Naive thymus-derived CD8-positive, alpha-beta T cell (primary cell): ENCODE measurements at regions not wholly inside any gene's neighbourhood (a gene's known extent, or its start where the extent isn't known, plus 50 kb on each side); places are given as distances from the start of the nearest gene placed in this dataset.
A peak's percentile ranks its signal among the peaks of the same experiment; 100 is the strongest.

Experiments
- ATAC-seq, 2 donors: fragments of 150-1000 bp; cut with Tn5 transposase in 1 of 2; sonication (Bioruptor Pico), chemical (Tn5 transposase) in 1 of 2; 1 replicate in 1 of 2; 2 replicates in 1 of 2; pipeline ENCODE4 v1.10.0; 2021; ENCODE audit warnings: mild to moderate bottlenecking in 2 of 2, moderate library complexity in 2 of 2
- POLR2A ChIA-PET: fragments of 350-600 bp; sonication (Branson Sonifier 250); formaldehyde crosslinking; loops from one replicate; lab custom pipeline; 2021; ENCODE audit warnings: antibody characterized with exemption; lab: Charles Lee
- DNase-seq, 10 donors: peaks; one replicate each; pipeline versions ENCODE4 v3.0.0 to v3.0.0-alpha.2; 2020 to 2022
- H3K27ac Mint-ChIP-seq, 10 donors: one replicate each; pipeline ENCODE4 v1.8.0; 2020 to 2022; ENCODE audit warnings: mild to moderate bottlenecking in 10 of 10, mixed read lengths in 10 of 10, moderate library complexity in 4 of 10, inconsistent platforms in 1 of 10
- H3K27me3 Mint-ChIP-seq, 5 donors: one replicate each; pipeline ENCODE4 v1.8.0; 2021 to 2022; ENCODE audit warnings: mixed read lengths in 5 of 5
- H3K36me3 Mint-ChIP-seq, 3 donors: one replicate each; pipeline ENCODE4 v1.8.0; 2020 to 2022; ENCODE audit warnings: mixed read lengths in 3 of 3, mild to moderate bottlenecking in 2 of 3, inconsistent platforms in 1 of 3
- H3K4me1 Mint-ChIP-seq, 4 donors: one replicate each; pipeline ENCODE4 v1.8.0; 2021 to 2022; ENCODE audit warnings: mixed read lengths in 4 of 4
- H3K4me3 Mint-ChIP-seq, 10 donors: one replicate each; pipeline ENCODE4 v1.8.0; 2020 to 2022; ENCODE audit warnings: mild to moderate bottlenecking in 10 of 10, mixed read lengths in 10 of 10, moderate library complexity in 6 of 10, inconsistent platforms in 1 of 10
- H3K9me3 Mint-ChIP-seq, 9 donors: one replicate each; pipeline ENCODE4 v1.8.0; 2020 to 2022; ENCODE audit warnings: mixed read lengths in 9 of 9, mild to moderate bottlenecking in 3 of 9, inconsistent platforms in 1 of 9, moderate library complexity in 1 of 9

DNA sequence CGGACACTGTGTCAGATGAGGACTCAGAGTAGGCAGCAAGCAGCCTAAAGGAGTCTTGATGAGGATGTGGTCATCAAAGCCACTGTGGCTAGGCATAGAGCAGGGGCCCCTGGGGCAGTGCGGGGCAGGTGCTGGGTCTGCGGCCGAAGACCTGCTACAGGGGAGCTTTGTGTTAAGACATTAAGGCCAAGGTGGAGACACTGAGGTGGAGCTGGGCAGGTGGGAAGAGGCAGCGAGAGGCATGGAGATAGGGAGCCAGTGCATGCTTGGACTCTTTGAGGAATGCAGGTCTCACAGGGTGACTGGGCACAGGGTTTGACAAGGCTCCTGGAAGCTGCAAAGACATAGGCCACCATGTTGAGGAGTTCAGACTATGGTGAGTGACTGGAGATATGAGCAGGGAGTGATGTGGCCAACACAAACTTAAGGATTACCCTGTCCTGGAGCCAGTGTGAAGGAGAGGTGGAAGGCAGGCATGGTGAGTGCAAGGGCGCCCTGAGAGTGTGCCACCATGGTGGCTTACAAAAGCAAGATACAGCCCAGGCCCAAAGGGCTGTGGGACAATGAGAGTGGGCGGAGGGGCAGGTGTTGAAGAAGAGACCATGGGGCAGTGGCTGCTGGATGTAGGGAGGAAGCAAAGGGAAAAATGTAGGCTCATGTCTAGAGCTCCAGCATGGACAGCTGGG lies 450.9 kb upstream of the HS6ST1 start:
- ATAC-seq (no peak), DNase-seq (no peak)
- Mint-ChIP-seq H3K27ac (no peak overlapping the region), H3K9me3 (peaks cover 0 to 9% (median 2%) of the 10 kb centered on the region in 9 donors), H3K36me3 (no peaks in the 10 kb centered on the region), H3K27me3 (peaks cover 0 to 24% (median 3%) of the 10 kb centered on the region in 5 donors), H3K4me1 (peaks cover 0 to 1% (median 0%) of the 10 kb centered on the region in 4 donors), H3K4me3 (no peak overlapping the region)
- POLR2A ChIA-PET = no interaction called here

DNA sequence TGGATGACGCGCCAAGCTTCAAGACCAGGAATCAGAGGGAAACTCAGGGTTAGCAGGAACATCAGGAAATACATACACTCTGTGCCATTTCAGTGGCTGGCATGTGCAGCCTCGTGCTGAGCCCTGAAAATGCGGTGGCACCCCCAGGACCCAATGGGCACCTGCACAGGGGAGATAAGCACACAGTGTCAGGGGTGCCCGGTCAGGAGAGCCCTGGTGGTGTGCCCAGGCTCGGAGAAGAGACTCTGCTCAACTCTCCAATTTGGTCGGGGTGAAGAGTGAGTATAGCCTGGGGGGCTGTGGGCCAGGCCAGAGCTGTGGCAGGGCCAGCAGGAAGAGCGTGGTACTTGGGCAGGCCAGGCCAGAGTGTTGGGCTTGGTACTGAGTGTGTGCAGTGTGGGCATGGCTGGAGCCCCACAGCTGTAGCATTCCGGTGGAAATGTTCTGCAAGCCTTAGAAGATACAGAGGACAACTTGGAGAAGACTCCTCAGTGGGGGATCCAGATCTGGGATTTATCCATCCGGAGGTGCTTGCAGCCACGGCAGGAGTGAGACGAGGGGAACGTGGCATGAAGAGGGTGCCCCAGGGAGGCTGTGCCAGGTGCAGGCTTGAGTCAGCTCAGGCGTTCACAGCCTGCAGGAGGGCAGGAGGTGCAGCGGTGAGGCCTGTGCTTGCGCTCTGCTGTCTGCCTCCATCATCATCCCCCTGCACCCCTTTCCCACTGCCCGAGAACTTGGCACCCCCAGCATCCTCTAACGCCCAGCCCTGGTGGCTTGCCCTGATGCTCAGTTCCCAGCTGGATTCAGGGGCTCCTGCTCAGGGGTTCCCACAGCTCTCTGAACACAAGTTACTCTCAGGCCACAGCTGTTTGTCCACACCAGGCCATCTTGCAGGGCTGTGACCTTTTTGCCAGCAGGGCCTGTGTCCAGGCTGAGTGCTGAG lies 451.7 kb upstream of the HS6ST1 start:
- Mint-ChIP-seq H3K36me3 (no peaks in the 10 kb centered on the region), H3K4me3 (no peak overlapping the region), H3K27me3 (peaks cover 0 to 24% (median 3%) of the 10 kb centered on the region in 5 donors), H3K4me1 (peaks cover 0 to 1% (median 0%) of the 10 kb centered on the region in 4 donors), H3K9me3 (peaks cover 0 to 2% (median 0%) of the 10 kb centered on the region in 9 donors), H3K27ac (no peak overlapping the region)
- DNase-seq (no peak), ATAC-seq (peak in 1 of 2 donors; percentile 14)
- POLR2A ChIA-PET = no interaction called here

DNA sequence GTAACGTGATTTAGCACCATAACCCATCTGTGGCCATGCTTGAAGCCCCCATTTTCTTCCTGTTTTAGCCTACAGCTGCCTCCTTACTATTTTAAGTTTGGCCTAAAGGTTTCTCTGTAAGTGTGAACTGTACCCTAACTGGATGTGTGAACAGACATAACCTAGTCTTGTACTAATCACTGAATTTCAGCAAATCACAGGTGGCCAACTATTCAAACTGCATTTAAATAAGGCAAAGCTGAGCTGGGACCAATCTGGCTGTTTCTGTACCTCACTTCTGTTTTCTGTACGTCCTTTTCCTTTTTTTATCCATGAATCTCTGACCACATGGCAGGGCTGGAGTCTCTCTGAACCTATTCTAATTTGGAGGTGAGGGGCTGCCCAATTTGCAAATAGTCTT lies 452.7 kb upstream of the HS6ST1 start:
- ATAC-seq = no peak
- Mint-ChIP-seq H3K27me3 (peaks cover 0 to 24% (median 3%) of the 10 kb centered on the region in 5 donors), H3K9me3 (no peaks in the 10 kb centered on the region), H3K4me3 (no peak overlapping the region), H3K4me1 (peaks cover 0 to 1% (median 0%) of the 10 kb centered on the region in 4 donors), H3K36me3 (no peaks in the 10 kb centered on the region), H3K27ac (peak overlapping the region in 1 of 10 donors; percentile 55)
- DNase-seq = no peak
- POLR2A ChIA-PET = no interaction called here

GRCh38 chr2:128772671-128773070 lies 454.0 kb upstream of the HS6ST1 start:
- POLR2A ChIA-PET = no interaction called here
- H3K9me3 Mint-ChIP-seq = no peaks in the 10 kb centered on the region

GRCh38 chr2:128773641-128774319 lies 455.1 kb upstream of the HS6ST1 start:
- H3K27ac Mint-ChIP-seq = no peak overlapping the region
- POLR2A ChIA-PET = no interaction called here
- H3K4me3 Mint-ChIP-seq = no peak overlapping the region
- no peaks in the 10 kb centered on the region for H3K9me3 Mint-ChIP-seq
- H3K36me3 Mint-ChIP-seq = no peaks in the 10 kb centered on the region
- peaks cover 0 to 13% (median under 1%) of the 10 kb centered on the region in 5 donors for H3K27me3 Mint-ChIP-seq
- DNase-seq (no peak), ATAC-seq (no peak)
- H3K4me1 Mint-ChIP-seq = peaks cover 0 to 1% (median 0%) of the 10 kb centered on the region in 4 donors

More at GRCh38 chr2:128772671-128773070, 454.0 kb upstream of the HS6ST1 start:
- Mint-ChIP-seq H3K4me1 (peaks cover 0 to 1% (median 0%) of the 10 kb centered on the region in 4 donors), H3K36me3 (no peaks in the 10 kb centered on the region), H3K27me3 (peaks cover 0 to 24% (median 3%) of the 10 kb centered on the region in 5 donors), H3K4me3 (no peak overlapping the region), H3K27ac (no peak overlapping the region)
- ATAC-seq (no peak), DNase-seq (no peak)

- H3K36me3 Mint-ChIP-seq = no peaks in the 10 kb centered on the region
- H3K4me1 Mint-ChIP-seq = peaks cover 0 to 1% (median 0%) of the 10 kb centered on the region in 4 donors
- H3K9me3 Mint-ChIP-seq = no peaks in the 10 kb centered on the region
- H3K4me3 Mint-ChIP-seq = no peak overlapping the region
- POLR2A ChIA-PET = no interaction called here
- ATAC-seq (no peak), DNase-seq (no peak)
- peaks cover 0 to 9% (median 0%) of the 10 kb centered on the region in 5 donors for H3K27me3 Mint-ChIP-seq
- peak overlapping the region in 1 of 10 donors; percentile 48 for H3K27ac Mint-ChIP-seq
Observed at GRCh38 chr2:128774320-128775216, 455.9 kb upstream of the HS6ST1 start.

DNA sequence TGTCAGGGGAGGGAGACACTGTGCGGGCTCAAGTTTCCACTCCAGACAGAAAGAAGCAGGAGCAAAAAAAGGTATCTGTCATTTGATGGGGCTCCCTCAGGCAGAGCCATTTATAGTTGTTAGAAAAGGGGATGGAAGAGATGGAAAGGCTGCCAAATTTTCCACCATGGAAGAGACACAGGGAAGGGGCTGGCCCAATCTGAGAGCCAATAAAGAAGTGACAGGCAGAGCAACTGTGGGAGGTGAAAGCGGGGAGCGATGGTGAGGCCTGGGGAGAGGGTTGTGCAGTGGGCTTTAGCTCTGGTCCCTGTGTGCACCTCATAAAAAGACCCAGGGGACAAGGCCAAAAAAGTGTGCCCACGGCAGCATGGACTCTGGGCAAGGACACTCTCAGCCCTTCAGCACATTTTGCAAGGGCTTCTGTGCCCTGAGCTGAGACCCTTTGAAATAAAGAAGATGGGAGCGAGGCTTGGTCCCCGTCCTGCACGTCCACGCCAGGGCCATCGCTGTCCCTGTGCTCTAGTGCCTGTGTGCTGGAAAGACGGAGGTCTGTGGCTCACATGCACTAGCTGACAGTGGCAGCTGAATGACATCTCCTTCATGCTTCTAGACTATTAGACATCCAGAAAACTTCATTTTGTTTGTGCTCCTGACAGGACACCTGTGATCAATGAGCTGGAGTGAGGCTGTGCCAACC lies 456.7 kb upstream of the HS6ST1 start:
- POLR2A ChIA-PET = no interaction called here
- Mint-ChIP-seq H3K36me3 (no peaks in the 10 kb centered on the region), H3K27ac (peak overlapping the region in 1 of 10 donors; percentile 48), H3K9me3 (no peaks in the 10 kb centered on the region), H3K27me3 (peaks cover 0 to 3% (median 0%) of the 10 kb centered on the region in 5 donors), H3K4me1 (no peaks in the 10 kb centered on the region), H3K4me3 (no peak overlapping the region)
- no peak for ATAC-seq
- no peak for DNase-seq

DNA sequence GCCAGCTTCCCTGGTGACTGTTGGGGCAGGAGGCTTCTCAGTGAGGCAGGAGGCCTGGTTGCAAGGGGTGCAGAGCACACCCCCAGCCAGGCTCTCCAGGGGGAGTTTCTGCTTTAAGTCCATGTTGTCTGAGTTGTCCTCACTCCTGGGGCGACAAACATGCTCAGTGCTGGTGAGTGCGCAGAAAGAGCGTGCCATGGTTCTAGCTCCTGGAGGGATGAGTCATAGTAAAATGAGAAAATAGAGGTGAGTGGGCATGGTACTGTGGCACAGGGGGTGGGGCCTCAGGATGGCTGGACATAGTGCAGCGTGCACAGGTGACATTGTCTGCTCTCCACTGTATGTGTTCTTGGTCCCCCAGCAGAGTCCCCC lies 457.2 kb upstream of the HS6ST1 start:
- H3K4me1 Mint-ChIP-seq = no peaks in the 10 kb centered on the region
- H3K27ac Mint-ChIP-seq = no peak overlapping the region
- no peaks in the 10 kb centered on the region for H3K9me3 Mint-ChIP-seq
- H3K4me3 Mint-ChIP-seq = no peak overlapping the region
- ATAC-seq (no peak), DNase-seq (no peak)
- H3K27me3 Mint-ChIP-seq = peaks cover 0 to 4% (median 0%) of the 10 kb centered on the region in 5 donors
- POLR2A ChIA-PET = no interaction called here
- H3K36me3 Mint-ChIP-seq = no peaks in the 10 kb centered on the region

DNA sequence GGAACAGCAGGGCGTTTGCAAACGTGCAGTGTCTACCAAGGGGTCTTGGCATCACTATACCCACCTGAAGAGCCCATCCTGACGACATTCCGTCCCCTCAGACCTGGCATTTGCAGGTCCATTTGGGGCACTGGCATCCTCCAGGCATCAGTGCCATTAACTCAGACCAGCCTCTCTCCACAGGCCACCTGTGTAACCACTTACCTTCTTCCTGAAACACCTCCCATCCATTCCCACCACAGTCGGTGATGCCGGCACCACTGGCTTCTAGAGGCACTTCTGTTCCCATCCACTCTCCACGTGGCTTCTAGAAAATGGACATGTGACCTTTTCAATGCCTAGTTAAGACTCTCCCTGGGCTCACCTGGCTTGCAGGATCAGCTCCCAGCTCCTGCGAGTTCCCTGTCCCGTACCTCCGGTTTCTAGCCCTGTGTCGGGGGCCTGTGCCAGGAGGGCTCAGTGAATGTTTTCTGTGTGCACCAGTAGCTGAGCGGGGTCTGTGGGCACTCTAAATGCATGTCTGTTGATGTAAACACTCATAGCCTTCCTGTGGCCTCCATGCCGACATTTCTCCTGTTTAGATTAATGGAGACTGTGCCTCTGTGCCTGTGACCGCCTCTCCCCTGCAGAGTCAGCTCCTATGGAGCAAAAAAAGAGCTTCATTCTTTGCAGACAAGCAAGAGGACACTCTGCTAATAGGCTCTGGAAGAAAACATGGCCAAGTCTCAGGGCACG lies 458.0 kb upstream of the HS6ST1 start:
- H3K4me1 Mint-ChIP-seq = no peaks in the 10 kb centered on the region
- no peaks in the 10 kb centered on the region for H3K36me3 Mint-ChIP-seq
- ATAC-seq (no peak), DNase-seq (no peak)
- POLR2A ChIA-PET = no interaction called here
- no peaks in the 10 kb centered on the region for H3K9me3 Mint-ChIP-seq
- no peak overlapping the region for H3K4me3 Mint-ChIP-seq
- H3K27me3 Mint-ChIP-seq = peaks cover 0 to 8% (median 0%) of the 10 kb centered on the region in 5 donors
- H3K27ac Mint-ChIP-seq = no peak overlapping the region

GRCh38 chr2:128777196-128778035 lies 458.7 kb upstream of the HS6ST1 start:
- H3K27ac Mint-ChIP-seq = no peak overlapping the region

More at GRCh38 chr2:128777196-128778035, 458.7 kb upstream of the HS6ST1 start:
- no peaks in the 10 kb centered on the region for H3K9me3 Mint-ChIP-seq
- no peaks in the 10 kb centered on the region for H3K4me1 Mint-ChIP-seq
- ATAC-seq = no peak
- no peak for DNase-seq
- peaks cover 0 to 8% (median 0%) of the 10 kb centered on the region in 5 donors for H3K27me3 Mint-ChIP-seq
- POLR2A ChIA-PET = no interaction called here
- no peaks in the 10 kb centered on the region for H3K36me3 Mint-ChIP-seq
- no peak overlapping the region for H3K4me3 Mint-ChIP-seq
